WTC11 (cell line): ENCODE measurements at regions not wholly inside any gene's neighbourhood (a gene's known extent, or its start where the extent isn't known, plus 50 kb on each side); places are given as distances from the start of the nearest gene placed in this dataset.

Experiments used
- ATAC-seq: fragments of 200-7000 bp; cut with Tn5 transposase; 2 replicates; pipeline ENCODE4 v1.10.0; 2021; ENCODE audit warnings: mild to moderate bottlenecking, moderate library complexity
- CTCF ChIA-PET: fragments of 300-600 bp; sonication (Branson Sonifier 250); formaldehyde crosslinking; loops from one replicate; lab custom pipeline; 2021; ENCODE audit warnings: antibody characterized with exemption; lab: Charles Lee
- POLR2A ChIA-PET: fragments of 350-600 bp; sonication (Branson Sonifier 250); formaldehyde crosslinking; loops from one replicate; lab custom pipeline; 2021; ENCODE audit warnings: antibody characterized with exemption; lab: Charles Lee
- DNase-seq: peaks from one replicate; pipeline ENCODE4 v3.0.0; 2021; ENCODE audit warnings: low spot score
- H3K27ac Mint-ChIP-seq: 2 replicates; pipeline ENCODE4 v1.8.0; 2021; ENCODE audit warnings: mixed read lengths
- H3K27me3 Mint-ChIP-seq: 2 replicates; pipeline ENCODE4 v1.8.0; 2021; ENCODE audit warnings: low read depth, mild to moderate bottlenecking, moderate library complexity, mixed read lengths
- H3K36me3 Mint-ChIP-seq: 2 replicates; pipeline ENCODE4 v1.8.0; 2021; ENCODE audit warnings: mixed read lengths
- H3K4me1 Mint-ChIP-seq: 2 replicates; pipeline ENCODE4 v1.8.0; 2022; ENCODE audit warnings: mixed read lengths
- H3K4me3 Mint-ChIP-seq: 2 replicates; pipeline ENCODE4 v1.8.0; 2021; ENCODE audit warnings: mild to moderate bottlenecking, moderate library complexity, mixed read lengths
- H3K9me3 Mint-ChIP-seq: 2 replicates; pipeline ENCODE4 v1.8.0; 2021; ENCODE audit warnings: mixed read lengths
- ARID4B ChIP-seq: sonication (generic); formaldehyde crosslinking; IDR thresholded peaks from 2 replicates; pipeline ENCODE4 v1.8.0; 2023; ENCODE audit warnings: missing genetic modification reagents, mild to moderate bottlenecking, borderline replicate concordance
- ATF1 ChIP-seq: sonication (generic); formaldehyde crosslinking; IDR thresholded peaks from 2 replicates; pipeline ENCODE4 v1.8.1; 2023; ENCODE audit warnings: mild to moderate bottlenecking, moderate library complexity, missing genetic modification reagents
- ATF2 ChIP-seq: sonication (generic); formaldehyde crosslinking; IDR thresholded peaks from 2 replicates; pipeline ENCODE4 v1.8.1; 2022; ENCODE audit warnings: low read depth, missing genetic modification reagents, borderline replicate concordance
- CDX4 ChIP-seq: fragments of 250-450 bp; sonication (Bioruptor Pico); IDR thresholded peaks from 2 replicates; pipeline ENCODE4 v1.9.0; 2021; ENCODE audit warnings: moderate library complexity, mild to moderate bottlenecking, inconsistent platforms, borderline replicate concordance
- CREB1 ChIP-seq: sonication (generic); formaldehyde crosslinking; IDR thresholded peaks from 2 replicates; pipeline ENCODE4 v1.8.0; 2023; ENCODE audit warnings: mild to moderate bottlenecking, missing genetic modification reagents
- CTCF ChIP-seq: fragments of 200-600 bp; IDR thresholded peaks from 2 replicates; pipeline ENCODE4 v1.8.0; 2022; ENCODE audit warnings: antibody characterized with exemption
- E2F1 ChIP-seq: sonication (generic); formaldehyde crosslinking; IDR thresholded peaks from 2 replicates; pipeline ENCODE4 v1.8.0; 2022; ENCODE audit warnings: mild to moderate bottlenecking, missing genetic modification reagents
- E2F4 ChIP-seq: sonication (generic); formaldehyde crosslinking; IDR thresholded peaks from 2 replicates; pipeline ENCODE4 v1.8.1; 2022; ENCODE audit warnings: low read depth, mild to moderate bottlenecking, moderate library complexity, missing genetic modification reagents, borderline replicate concordance
- MAX ChIP-seq: sonication (generic); formaldehyde crosslinking; IDR thresholded peaks from 2 replicates; pipeline ENCODE4 v1.8.0; 2022; ENCODE audit warnings: mild to moderate bottlenecking, missing genetic modification reagents
- NFE2L1 ChIP-seq: sonication (generic); formaldehyde crosslinking; IDR thresholded peaks from 2 replicates; pipeline ENCODE4 v1.8.1; 2023; ENCODE audit warnings: missing genetic modification reagents
- NR3C1 ChIP-seq: sonication (generic); formaldehyde crosslinking; conservative IDR thresholded peaks from 2 replicates; pipeline ENCODE4 v1.8.1; 2023; ENCODE audit warnings: low read depth, mild to moderate bottlenecking, missing genetic modification reagents
- OVOL2 ChIP-seq: fragments of 250-450 bp; sonication (Bioruptor Pico); IDR thresholded peaks from 2 replicates; pipeline ENCODE4 v1.9.0; 2021; ENCODE audit warnings: mild to moderate bottlenecking, borderline replicate concordance
- ZBTB21 ChIP-seq: sonication (generic); formaldehyde crosslinking; IDR thresholded peaks from 2 replicates; pipeline ENCODE4 v1.8.1; 2023; ENCODE audit warnings: mild to moderate bottlenecking, missing genetic modification reagents, borderline replicate concordance
- ZNF232 ChIP-seq: sonication (generic); formaldehyde crosslinking; IDR thresholded peaks from 2 replicates; pipeline ENCODE4 v1.8.0; 2022; ENCODE audit warnings: mild to moderate bottlenecking, missing genetic modification reagents
- ZNF263 ChIP-seq: sonication (generic); formaldehyde crosslinking; IDR thresholded peaks from 2 replicates; pipeline ENCODE4 v1.8.1; 2022; ENCODE audit warnings: low read depth, mild to moderate bottlenecking, moderate library complexity, missing genetic modification reagents
- ZNF671 ChIP-seq: fragments of 250-450 bp; sonication (Bioruptor Pico); IDR thresholded peaks from 2 replicates; pipeline ENCODE4 v1.8.0; 2021; ENCODE audit warnings: mild to moderate bottlenecking

GRCh38 chr4:34629451-34629850 lies 1614.9 kb downstream of the ARAP2 start:
- no peaks in the 10 kb centered on the region for H3K36me3 Mint-ChIP-seq
- no peak for ATAC-seq
- TF ChIP-seq ARID4B (CRISPR knock-in tag), result no peak
- no peak for TF ChIP-seq E2F4 (CRISPR knock-in tag)
- TF ChIP-seq CTCF, result no peak
- TF ChIP-seq NFE2L1 (CRISPR knock-in tag), result no peak
- no peak for TF ChIP-seq OVOL2 (CRISPR knock-in tag)
- no peak for TF ChIP-seq ZNF263 (CRISPR knock-in tag)
- TF ChIP-seq E2F1 (CRISPR knock-in tag), result no peak
- TF ChIP-seq, all 79 proteins: peak for 0
- H3K9me3 Mint-ChIP-seq, result peaks cover 6% of the 10 kb centered on the region
- no peaks in the 10 kb centered on the region for H3K27me3 Mint-ChIP-seq
- POLR2A ChIA-PET, result no interaction called here
- no peaks in the 10 kb centered on the region for H3K4me1 Mint-ChIP-seq
- CTCF ChIA-PET, result no interaction called here
- H3K4me3 Mint-ChIP-seq, result no peak overlapping the region
- DNase-seq, result no peak
- H3K27ac Mint-ChIP-seq, result no peak overlapping the region

GRCh38 chr4:34633241-34633640 lies 1611.1 kb downstream of the ARAP2 start:
- Mint-ChIP-seq H3K27ac (no peak overlapping the region), H3K4me1 (no peaks in the 10 kb centered on the region), H3K27me3 (no peaks in the 10 kb centered on the region), H3K36me3 (no peaks in the 10 kb centered on the region), H3K4me3 (no peak overlapping the region), H3K9me3 (peaks cover 6% of the 10 kb centered on the region)
- CTCF ChIA-PET, result no interaction called here
- no peak for DNase-seq
- POLR2A ChIA-PET, result no interaction called here
- ATAC-seq, result no peak
- no peak for TF ChIP-seq MAX (CRISPR knock-in tag)
- TF ChIP-seq E2F1 (CRISPR knock-in tag), result no peak
- TF ChIP-seq NR3C1 (CRISPR knock-in tag), result no peak
- TF ChIP-seq CTCF, result no peak
- no peak for TF ChIP-seq ZNF232 (CRISPR knock-in tag)
- no peak for TF ChIP-seq ZNF671 (CRISPR knock-in tag)
- TF ChIP-seq ATF2 (CRISPR knock-in tag), result no peak
- TF ChIP-seq CREB1, result no peak
- no peak for TF ChIP-seq ZBTB21 (CRISPR knock-in tag)
- no peak for TF ChIP-seq CDX4 (CRISPR knock-in tag)
- TF ChIP-seq ATF1 (CRISPR knock-in tag), result no peak
